Aorta (tissue), 5 donors: ENCODE measurements at regions not wholly inside any gene's neighbourhood (a gene's known extent, or its start where the extent isn't known, plus 50 kb on each side); places are given as distances from the start of the nearest gene placed in this dataset.

Source experiments
- ATAC-seq: fragments of 200-7000 bp; cut with Tn5 transposase; one replicate; pipeline ENCODE4 v1.9.1; 2022; ENCODE audit warnings: moderate library complexity; ENCODE audit not compliant: low FRiP score
- DNase-seq, 2 donors: peaks; one replicate each; pipeline ENCODE4 v3.0.0-alpha.2; 2020
- H3K27ac ChIP-seq, 2 donors: one replicate each; pipeline ENCODE4 v1.5.1; 2013; ENCODE audit warnings: low read length in 2 of 2, mild to moderate bottlenecking in 2 of 2, moderate library complexity in 2 of 2, control low read depth in 1 of 2, inconsistent platforms in 1 of 2, low read depth in 1 of 2
- H3K27me3 ChIP-seq, 2 donors: one replicate each; pipeline ENCODE4 v1.6.1; 2013; ENCODE audit warnings: control low read depth in 1 of 2, low read length in 1 of 2, mild to moderate bottlenecking in 1 of 2, moderate library complexity in 1 of 2; ENCODE audit not compliant: insufficient read depth in 2 of 2, control insufficient read depth in 1 of 2
- H3K36me3 ChIP-seq, 2 donors: one replicate each; pipeline ENCODE4 v1.6.1; 2013; ENCODE audit warnings: control low read depth in 1 of 2, low read length in 1 of 2, mild to moderate bottlenecking in 1 of 2; ENCODE audit not compliant: insufficient read depth in 2 of 2, control insufficient read depth in 1 of 2
- H3K4me1 ChIP-seq, 2 donors: one replicate each; pipeline ENCODE4 v1.6.1; 2013; ENCODE audit warnings: low read length in 2 of 2, control low read depth in 1 of 2, mild to moderate bottlenecking in 1 of 2, moderate library complexity in 1 of 2; ENCODE audit not compliant: insufficient read depth in 2 of 2, control insufficient read depth in 1 of 2
- H3K4me3 ChIP-seq, 2 donors: one replicate each; pipeline ENCODE4 v1.5.1; 2013; ENCODE audit warnings: low read length in 2 of 2, control low read depth in 1 of 2, mild to moderate bottlenecking in 1 of 2
- H3K9me3 ChIP-seq: one replicate; pipeline ENCODE4 v1.6.1; 2013; ENCODE audit warnings: mild to moderate bottlenecking, low read length; ENCODE audit not compliant: control insufficient read depth
- WGBS, 2 donors: extraction: QIAGEN DNeasy Blood & Tissue Kit; methylation state at CpG; one replicate each; pipeline ENCODE4 v1.1.7; 2013; 5-methylcytosine and 5-hydroxymethylcytosine counted together
- intact Hi-C, 2 donors: fragments of 100-400 bp; cut with DNase I; formaldehyde crosslinking; loops; one replicate each; pipeline versions ENCODE4 v1.14.2 to v1.15.0; 2022
- donor health status: healthy with polysubstance abuse.
- donor health status: Bipolar disorder and iron deficiency.
- donor health status: DM: no; HTN: no; CAD: no.
- donor health status: DM: no; HTN: no; CAD: no.
- donor health status: DM: yes; HTN: yes; CAD: no.

DNA sequence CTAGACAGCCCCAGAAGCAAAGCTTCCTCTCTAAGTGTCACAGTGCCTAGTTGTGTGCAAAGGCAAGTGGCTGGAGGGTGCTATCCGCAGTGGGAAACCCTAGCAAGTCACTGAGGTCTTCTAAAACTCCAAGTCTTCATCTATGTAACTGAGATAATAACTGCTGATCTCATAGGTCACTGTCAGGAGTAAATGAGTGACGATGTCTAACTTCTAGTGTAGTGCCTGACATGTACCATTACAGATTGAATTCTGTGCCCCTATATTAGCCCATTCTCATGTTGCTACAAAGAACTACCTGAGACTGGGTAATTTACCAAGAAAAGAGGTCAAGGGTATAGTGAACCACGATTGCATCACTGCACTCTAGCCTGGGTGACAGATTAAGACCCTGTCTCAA lies 253.5 kb upstream of the JARID2 start:
- no peak overlapping the region for H3K4me3 ChIP-seq
- no peaks in the 10 kb centered on the region for H3K27me3 ChIP-seq
- H3K4me1 ChIP-seq, result no peaks in the 10 kb centered on the region
- WGBS, 2 donors, result 87 to 94% methylated on average over 3 of the region's 3 CpGs
- no peaks in the 10 kb centered on the region for H3K9me3 ChIP-seq
- H3K36me3 ChIP-seq, result no peaks in the 10 kb centered on the region
- intact Hi-C loops, result no loop called here
- H3K27ac ChIP-seq, result no peak overlapping the region
- DNase-seq, result no peak
- ATAC-seq, result no peak

GRCh38 chr6:14995208-14995607 lies 250.7 kb upstream of the JARID2 start:
- no peaks in the 10 kb centered on the region for H3K9me3 ChIP-seq
- DNase-seq (no peak), ATAC-seq (no peak)
- intact Hi-C loops, result no loop called here
- H3K36me3 ChIP-seq, result no peaks in the 10 kb centered on the region
- WGBS, 2 donors, result 57 to 61% methylated on average over 5 of the region's 5 CpGs
- H3K4me3 ChIP-seq, result no peak overlapping the region
- H3K27me3 ChIP-seq, result no peaks in the 10 kb centered on the region
- H3K27ac ChIP-seq, result no peak overlapping the region
- H3K4me1 ChIP-seq, result no peaks in the 10 kb centered on the region

DNA sequence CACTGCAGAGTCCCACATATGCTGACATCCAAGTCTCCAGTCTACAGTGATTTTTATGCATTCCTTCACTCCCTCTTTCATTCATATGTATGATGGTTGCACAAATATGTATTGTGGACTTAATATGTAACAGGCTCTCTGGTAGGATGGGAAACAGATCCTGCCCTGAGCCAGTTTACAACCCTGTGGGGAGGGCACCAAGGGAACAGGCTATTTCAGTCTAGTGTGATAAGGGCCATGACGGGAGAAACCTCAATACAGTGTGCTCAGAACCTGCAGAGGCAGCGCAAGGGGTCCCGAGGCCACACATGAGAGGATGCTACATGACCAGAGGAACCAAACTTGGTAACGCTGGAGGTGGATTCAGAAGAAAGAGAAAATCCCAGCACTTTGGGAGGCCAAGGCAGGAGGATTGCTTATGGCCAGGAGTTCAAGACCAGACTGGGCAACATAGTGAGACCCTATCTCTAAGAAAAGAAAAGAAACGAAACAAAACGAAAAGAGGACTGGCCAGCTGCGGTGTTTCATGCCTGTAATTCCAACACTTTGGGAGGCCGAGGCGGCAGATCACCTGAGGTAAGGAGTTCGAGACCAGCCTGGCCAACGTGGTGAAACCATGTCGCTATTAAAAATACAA lies 249.8 kb upstream of the JARID2 start:
- DNase-seq (no peak), ATAC-seq (no peak)
- intact Hi-C loops, result no loop called here
- no peaks in the 10 kb centered on the region for H3K36me3 ChIP-seq
- H3K27ac ChIP-seq, result no peak overlapping the region
- no peak overlapping the region for H3K4me3 ChIP-seq
- no peaks in the 10 kb centered on the region for H3K9me3 ChIP-seq
- no peaks in the 10 kb centered on the region for H3K27me3 ChIP-seq
- no peaks in the 10 kb centered on the region for H3K4me1 ChIP-seq
- 87 to 88% methylated on average over 12 of the region's 12 CpGs for WGBS, 2 donors

DNA sequence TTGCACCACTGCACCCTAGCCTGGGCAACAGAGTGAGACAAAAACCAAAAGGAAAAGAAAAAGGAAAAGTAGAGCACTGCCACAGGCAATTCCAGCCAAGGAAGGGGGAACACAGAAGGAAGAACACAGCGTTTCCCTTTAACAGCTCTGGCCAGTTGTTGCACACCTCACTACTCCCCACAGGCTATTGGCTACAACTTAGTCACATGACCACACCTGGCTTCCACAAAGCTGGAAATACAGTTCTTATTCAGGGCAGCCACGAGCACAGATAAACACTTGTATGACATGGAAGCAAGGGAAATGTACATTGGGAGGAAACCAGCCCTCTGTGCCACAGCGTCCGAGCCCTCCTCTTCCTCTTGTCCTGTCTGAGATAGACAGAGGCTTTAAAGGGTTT lies 249.0 kb upstream of the JARID2 start:
- 71% methylated on average over 4 of the region's 4 CpGs for WGBS, 2 donors
- Histone ChIP-seq H3K27me3 (no peaks in the 10 kb centered on the region), H3K27ac (no peak overlapping the region), H3K4me1 (no peaks in the 10 kb centered on the region), H3K9me3 (no peaks in the 10 kb centered on the region), H3K36me3 (no peaks in the 10 kb centered on the region), H3K4me3 (no peak overlapping the region)
- DNase-seq (no peak), ATAC-seq (no peak)
- intact Hi-C loops, result no loop called here

DNA sequence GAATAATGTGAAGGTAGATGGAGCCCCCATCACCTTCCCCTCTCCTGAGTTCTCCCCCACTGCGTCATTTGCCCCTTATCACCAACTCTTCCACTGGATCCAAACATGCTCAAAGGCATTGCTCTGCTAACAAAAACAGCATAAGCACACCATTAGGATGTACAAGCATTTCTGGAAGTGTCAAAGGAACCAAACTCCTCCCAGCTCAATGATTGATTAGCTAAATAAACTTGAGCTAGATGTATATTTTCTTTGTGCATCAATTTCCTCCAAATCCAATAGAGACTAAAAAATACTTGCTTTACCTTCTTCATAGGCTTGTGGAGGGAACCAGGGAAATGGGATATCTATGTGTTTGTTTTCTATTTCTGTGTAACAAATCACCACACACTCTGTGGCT lies 248.4 kb upstream of the JARID2 start:
- intact Hi-C loops, result no loop called here

GRCh38 chr6:14999106-14999505 lies 246.8 kb upstream of the JARID2 start:
- Histone ChIP-seq H3K9me3 (no peaks in the 10 kb centered on the region), H3K36me3 (no peaks in the 10 kb centered on the region), H3K27ac (no peak overlapping the region), H3K4me1 (no peaks in the 10 kb centered on the region), H3K27me3 (no peaks in the 10 kb centered on the region), H3K4me3 (no peak overlapping the region)
- no peak for ATAC-seq
- intact Hi-C loops, result no loop called here
- no peak for DNase-seq
- WGBS, 2 donors, result 67 to 72% methylated on average over 5 of the region's 5 CpGs

More for the DNA sequence above, 248.4 kb upstream of the JARID2 start:
- Histone ChIP-seq H3K27ac (no peak overlapping the region), H3K4me3 (no peak overlapping the region), H3K27me3 (no peaks in the 10 kb centered on the region), H3K36me3 (no peaks in the 10 kb centered on the region), H3K9me3 (no peaks in the 10 kb centered on the region), H3K4me1 (no peaks in the 10 kb centered on the region)
- no peak for ATAC-seq
- 53 to 59% methylated on average over 1 of the region's 1 CpG for WGBS, 2 donors
- DNase-seq, result no peak

DNA sequence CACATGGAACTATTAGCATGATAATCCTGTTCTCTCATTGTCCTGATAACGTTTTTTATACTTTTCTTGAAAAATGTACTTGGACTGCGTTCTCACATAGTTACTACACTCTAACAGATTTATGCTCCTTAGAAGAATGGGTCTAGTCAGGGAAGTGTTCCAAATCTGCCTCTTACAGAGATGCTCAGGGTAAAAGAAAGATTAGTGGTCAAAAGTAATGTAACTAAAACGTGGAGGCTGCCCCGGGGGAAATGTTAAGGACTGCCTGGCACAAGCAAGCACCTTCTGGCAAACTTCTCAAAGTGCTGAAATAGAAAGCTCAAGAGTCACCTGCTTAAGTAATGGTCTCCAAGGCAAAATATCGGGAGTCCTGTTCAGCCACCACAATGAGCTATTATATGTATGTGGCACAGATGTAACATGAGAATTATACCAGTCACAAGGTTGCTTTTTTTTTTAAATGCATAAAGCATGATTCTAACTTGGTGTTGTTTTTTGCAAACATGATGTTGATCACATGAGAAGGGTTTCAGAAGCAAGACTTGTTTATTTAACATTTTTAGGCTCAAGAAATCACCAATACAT lies 244.5 kb upstream of the JARID2 start:
- no peaks in the 10 kb centered on the region for H3K27me3 ChIP-seq
- no peak overlapping the region for H3K27ac ChIP-seq
- H3K36me3 ChIP-seq, result no peaks in the 10 kb centered on the region
- 14 to 30% methylated on average over 5 of the region's 5 CpGs for WGBS, 2 donors
- H3K4me3 ChIP-seq, result no peak overlapping the region
- intact Hi-C loops, result no loop called here
- no peak for DNase-seq
- H3K9me3 ChIP-seq, result no peaks in the 10 kb centered on the region
- no peaks in the 10 kb centered on the region for H3K4me1 ChIP-seq
- no peak for ATAC-seq

DNA sequence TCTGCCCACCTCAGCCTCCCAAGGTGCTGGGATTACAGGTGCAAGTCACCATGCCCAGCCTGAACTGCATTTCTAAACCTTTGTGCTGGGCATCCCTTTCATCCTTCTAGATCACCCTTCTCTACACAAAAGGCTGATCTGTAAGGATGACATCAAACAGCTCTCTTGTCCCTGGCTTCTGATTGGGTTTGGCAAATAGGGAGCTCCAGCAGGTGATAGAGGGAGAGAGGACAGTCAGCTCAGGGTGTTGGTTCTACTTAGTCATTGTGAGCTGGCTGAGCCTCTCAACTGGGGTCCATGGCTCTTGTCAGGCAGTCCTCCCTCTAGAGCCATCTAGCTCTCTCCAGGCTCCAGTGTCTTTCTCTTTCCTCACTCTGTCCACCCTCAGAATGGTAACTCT lies 237.6 kb upstream of the JARID2 start:
- no peak for DNase-seq
- Histone ChIP-seq H3K27me3 (no peaks in the 10 kb centered on the region), H3K4me3 (no peak overlapping the region), H3K27ac (no peak overlapping the region), H3K9me3 (no peaks in the 10 kb centered on the region), H3K4me1 (no peaks in the 10 kb centered on the region), H3K36me3 (no peaks in the 10 kb centered on the region)
- ATAC-seq, result no peak
- intact Hi-C loops, result no loop called here

DNA sequence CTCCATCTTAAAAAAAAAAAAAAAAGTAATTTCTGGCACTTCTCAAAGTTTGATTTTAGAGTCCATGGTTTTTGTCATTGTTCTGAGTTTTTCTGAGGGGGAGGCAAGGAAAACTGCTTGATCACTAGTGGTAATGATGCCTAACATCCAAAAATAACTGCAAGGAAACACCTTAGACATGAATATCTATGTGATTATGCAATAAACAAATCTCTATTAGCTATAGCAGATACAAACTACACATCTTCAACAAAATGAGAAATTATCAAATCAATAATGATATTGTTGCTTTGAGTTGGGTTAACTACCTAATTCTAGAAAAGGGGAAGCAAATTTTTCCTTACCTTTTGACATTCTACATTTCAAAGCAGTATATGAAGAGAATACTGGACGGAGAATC lies 230.9 kb upstream of the JARID2 start:
- DNase-seq (no peak), ATAC-seq (no peak)
- Histone ChIP-seq H3K36me3 (no peaks in the 10 kb centered on the region), H3K4me3 (no peak overlapping the region), H3K27ac (no peak overlapping the region), H3K9me3 (no peaks in the 10 kb centered on the region), H3K27me3 (no peaks in the 10 kb centered on the region), H3K4me1 (no peaks in the 10 kb centered on the region)
- intact Hi-C loops, result no loop called here
- 36 to 42% methylated on average over 1 of the region's 1 CpG for WGBS, 2 donors
